H1 (cell line): ENCODE measurements at regions not wholly inside any gene's neighbourhood (a gene's known extent, or its start where the extent isn't known, plus 50 kb on each side); places are given as distances from the start of the nearest gene placed in this dataset.

Experiments used
- CTCF ChIA-PET: fragments of 300-600 bp; sonication (Branson Sonifier 250); formaldehyde crosslinking; loops from one replicate; lab custom pipeline; 2021; ENCODE audit not compliant: partially characterized antibody; lab: Charles Lee
- POLR2A ChIA-PET: fragments of 300-600 bp; sonication (Branson Sonifier 250); formaldehyde crosslinking; loops from one replicate; lab custom pipeline; 2021; ENCODE audit warnings: inconsistent platforms; ENCODE audit not compliant: partially characterized antibody; lab: Charles Lee
- DNase-seq, 2 experiments: peaks; one replicate each; pipeline versions ENCODE4 v3.0.0 to v3.0.0-alpha.2; 2010 to 2022; ENCODE audit warnings: low spot score in 2 of 2, low read depth in 1 of 2, mixed read lengths in 1 of 2
- FAIRE-seq: peaks from 2 replicates; lab custom pipeline; 2011; peaks lifted over from hg19 to GRCh38; lab: Jason Lieb, UNC
- H2AFZ ChIP-seq: 2 replicates; pipeline ENCODE4 v1.8.1; 2012; ENCODE audit warnings: low read length, inconsistent platforms
- H2AK5ac ChIP-seq: 2 replicates; pipeline ENCODE4 v1.6.1; 2013; ENCODE audit warnings: low read depth, low read length
- H2BK120ac ChIP-seq: replicated peaks from 2 replicates; pipeline ENCODE3; 2013; ENCODE audit warnings: low read depth, low read length, inconsistent platforms
- H2BK12ac ChIP-seq: 2 replicates; pipeline ENCODE4 v1.6.1; 2013; ENCODE audit warnings: low read depth, low read length
- H2BK15ac ChIP-seq: 2 replicates; pipeline ENCODE4 v1.6.1; 2013; ENCODE audit warnings: low read length
- H2BK20ac ChIP-seq: 2 replicates; pipeline ENCODE4 v1.6.1; 2013; ENCODE audit warnings: low read length
- H2BK5ac ChIP-seq: 2 replicates; pipeline ENCODE4 v1.6.1; 2013; ENCODE audit warnings: low read depth, low read length
- H3K14ac ChIP-seq: 2 replicates; pipeline ENCODE4 v1.6.1; 2013; ENCODE audit warnings: inconsistent platforms; ENCODE audit not compliant: insufficient read length
- H3K18ac ChIP-seq: 2 replicates; pipeline ENCODE4 v1.6.1; 2013; ENCODE audit warnings: low read length; ENCODE audit errors: extremely low read depth
- H3K23ac ChIP-seq: 2 replicates; pipeline ENCODE4 v1.6.1; 2013; ENCODE audit warnings: inconsistent platforms; ENCODE audit not compliant: insufficient read length
- H3K23me2 ChIP-seq: 2 replicates; pipeline ENCODE4 v1.6.1; 2013; ENCODE audit warnings: low read depth, low read length
- H3K27ac ChIP-seq: 2 replicates; pipeline ENCODE4 v1.6.1; 2011; ENCODE audit warnings: low read depth, low read length, inconsistent platforms
- H3K27me3 ChIP-seq, 4 experiments: replicated peaks in 1 of 4; 1 replicate in 1 of 4; 2 replicates in 3 of 4; pipeline versions ENCODE4 v1.6.1 to v1.8.1; 2011 to 2013; ENCODE audit warnings: low read length in 3 of 4, mild to moderate bottlenecking in 3 of 4, inconsistent platforms in 2 of 4, mixed read lengths in 2 of 4, moderate library complexity in 1 of 4; ENCODE audit not compliant: control insufficient read depth in 3 of 4, insufficient read depth in 3 of 4; ENCODE audit errors: extremely low read depth in 1 of 4
- H3K36me3 ChIP-seq, 4 experiments: 2 replicates each; pipeline versions ENCODE4 v1.6.1 to v1.8.1; 2011 to 2013; ENCODE audit warnings: mild to moderate bottlenecking in 4 of 4, low read length in 3 of 4, moderate library complexity in 2 of 4, control low read depth in 1 of 4, inconsistent platforms in 1 of 4; ENCODE audit not compliant: insufficient read depth in 4 of 4, control insufficient read depth in 2 of 4
- H3K4ac ChIP-seq: replicated peaks from 2 replicates; pipeline ENCODE3; 2013; ENCODE audit warnings: low read length, low read depth, mixed read lengths, inconsistent platforms; ENCODE audit not compliant: insufficient read length
- H3K4me1 ChIP-seq, 4 experiments: replicated peaks in 1 of 4; 1 replicate in 1 of 4; 2 replicates in 3 of 4; pipeline versions ENCODE4 v1.6.1 to v1.8.1; 2011 to 2013; ENCODE audit warnings: low read length in 3 of 4, inconsistent platforms in 2 of 4, mixed read lengths in 1 of 4; ENCODE audit not compliant: insufficient read depth in 4 of 4, control insufficient read depth in 3 of 4
- H3K4me2 ChIP-seq, 2 experiments: 2 replicates each; pipeline versions ENCODE4 v1.6.1 to v1.8.1; 2011 to 2013; ENCODE audit warnings: low read depth in 2 of 2, low read length in 2 of 2, control low read depth in 1 of 2, inconsistent platforms in 1 of 2, mild to moderate bottlenecking in 1 of 2; ENCODE audit not compliant: insufficient read depth in 1 of 2
- H3K4me3 ChIP-seq, 4 experiments: fragments of 200-600, 300-600 bp in 1 of 4; sonication (generic), shearing (Covaris generic), sonication (Bioruptor Twin) in 1 of 4; 2 replicates each; pipeline versions ENCODE4 v1.5.1 to v1.8.1; 2011 to 2016; ENCODE audit warnings: low read length in 4 of 4, low read depth in 3 of 4, control low read depth in 2 of 4, inconsistent platforms in 2 of 4, mild to moderate bottlenecking in 2 of 4, mixed read lengths in 1 of 4, moderate library complexity in 1 of 4; ENCODE audit not compliant: insufficient read depth in 2 of 4; ENCODE audit errors: extremely low read depth in 1 of 4
- H3K56ac ChIP-seq: replicated peaks from 2 replicates; pipeline ENCODE3; 2013; ENCODE audit warnings: low read depth, mild to moderate bottlenecking, mixed read lengths, low read length, inconsistent platforms; ENCODE audit not compliant: insufficient read length
- H3K79me1 ChIP-seq: 2 replicates; pipeline ENCODE4 v1.6.1; 2013; ENCODE audit warnings: low read depth, low read length, control low read depth
- H3K79me2 ChIP-seq, 2 experiments: 2 replicates each; pipeline versions ENCODE4 v1.6.1 to v1.8.1; 2012 to 2013; ENCODE audit warnings: low read length in 2 of 2, mild to moderate bottlenecking in 2 of 2, inconsistent platforms in 1 of 2; ENCODE audit not compliant: insufficient read depth in 2 of 2, control insufficient read depth in 1 of 2
- H3K9ac ChIP-seq, 4 experiments: replicated peaks in 1 of 4; 1 replicate in 1 of 4; 2 replicates in 3 of 4; pipeline versions ENCODE4 v1.6.1 to v1.8.1; 2011 to 2013; ENCODE audit warnings: low read depth in 3 of 4, low read length in 3 of 4, control low read depth in 2 of 4, mild to moderate bottlenecking in 2 of 4, moderate library complexity in 2 of 4, inconsistent platforms in 1 of 4; ENCODE audit errors: extremely low read depth in 1 of 4
- H3K9me3 ChIP-seq, 2 experiments: 2 replicates each; pipeline versions ENCODE4 v1.6.1 to v1.8.1; 2012 to 2013; ENCODE audit warnings: mild to moderate bottlenecking in 2 of 2, moderate library complexity in 2 of 2, control low read depth in 1 of 2, inconsistent platforms in 1 of 2, low read depth in 1 of 2, low read length in 1 of 2, mixed read lengths in 1 of 2; ENCODE audit not compliant: insufficient read depth in 2 of 2
- H4K20me1 ChIP-seq, 2 experiments: replicated peaks in 1 of 2; 2 replicates each; pipeline versions ENCODE3 to v1.8.1; 2011 to 2013; ENCODE audit warnings: inconsistent platforms in 2 of 2, low read length in 2 of 2, mild to moderate bottlenecking in 1 of 2; ENCODE audit not compliant: insufficient read depth in 2 of 2, control insufficient read depth in 1 of 2
- H4K5ac ChIP-seq: 2 replicates; pipeline ENCODE4 v1.6.1; 2013; ENCODE audit warnings: low read length, low read depth, mixed read lengths, inconsistent platforms; ENCODE audit not compliant: insufficient read length
- H4K8ac ChIP-seq: 2 replicates; pipeline ENCODE4 v1.8.0; 2013; ENCODE audit warnings: mild to moderate bottlenecking, moderate library complexity, low read length, inconsistent platforms; ENCODE audit not compliant: insufficient read depth; ENCODE audit errors: extremely low read depth
- H4K91ac ChIP-seq: replicated peaks from 2 replicates; pipeline ENCODE3; 2013; ENCODE audit warnings: low read length, mixed read lengths, inconsistent platforms; ENCODE audit not compliant: insufficient read length
- CBX8 ChIP-seq: fragments of 300-800, 300-1000 bp; sonication (generic); IDR thresholded peaks from 2 replicates; pipeline ENCODE4 v1.7.1; 2016; ENCODE audit warnings: low read depth, low read length, borderline replicate concordance
- GABPA ChIP-seq: IDR thresholded peaks from 2 replicates; pipeline ENCODE4 v1.6.1; 2011; ENCODE audit warnings: mild to moderate bottlenecking, low read length, moderate library complexity, borderline replicate concordance; ENCODE audit not compliant: insufficient read depth
- WGBS, 2 experiments: shearing (Covaris generic) in 1 of 2; methylation state at CpG; one replicate each; pipeline versions ENCODE4 v1.1.6 to v1.1.7; 2013 to 2015; ENCODE audit warnings: low lambda C conversion rate in 2 of 2, mixed read lengths in 2 of 2, inconsistent platforms in 1 of 2, low coverage in 1 of 2, missing lambda C conversion rate in 1 of 2; ENCODE audit not compliant: insufficient replicate concordance in 2 of 2, insufficient coverage in 1 of 2, insufficient read length in 1 of 2; ENCODE audit errors: extremely low coverage in 1 of 2, missing lambda C conversion rate in 1 of 2; 5-methylcytosine and 5-hydroxymethylcytosine counted together

GRCh38 chr7:21044384-21044783, 257.7 kb upstream of the SP8 start:
- Histone ChIP-seq H2BK5ac (no peak overlapping the region), H3K18ac (no peak overlapping the region), H3K79me2 (no peaks in the 10 kb centered on the region), H2AK5ac (no peak overlapping the region), H3K23ac (no peak overlapping the region), H2BK15ac (no peak overlapping the region), H2BK12ac (no peak overlapping the region), H4K91ac (no peak overlapping the region), H3K56ac (no peak overlapping the region), H3K4me1 (peaks cover 0 to 16% (median 10%) of the 10 kb centered on the region in 4 experiments; a peak in 4 of 7 replicates), H3K9me3 (no peaks in the 10 kb centered on the region), H3K4me3 (no peak overlapping the region), H3K27me3 (no peaks in the 10 kb centered on the region), H4K20me1 (no peaks in the 10 kb centered on the region), H3K27ac (no peak overlapping the region), H4K8ac (no peak overlapping the region), H2BK20ac (no peak overlapping the region), H4K5ac (no peak overlapping the region), H3K23me2 (no peaks in the 10 kb centered on the region), H2BK120ac (no peak overlapping the region), H3K14ac (no peak overlapping the region), H3K36me3 (no peaks in the 10 kb centered on the region), H3K79me1 (no peaks in the 10 kb centered on the region), H3K4ac (no peak overlapping the region), H2AFZ (no peak overlapping the region), H3K9ac (no peak overlapping the region), H3K4me2 (no peak overlapping the region)
- ChIA-PET POLR2A (no interaction called here), CTCF (interaction anchor here (0.7 to 1.6 kb wide), 5 partner anchors 9 to 1508 kb away, joined by 3 to 7 read pairs (median 4); no protein-coding TSS in a partner anchor)
- DNase-seq (no peak), FAIRE-seq (no peak)
- 80% methylated on average over 4 of the region's 4 CpGs; no CpG with 5 or more reads in 1 of the 2 experiments for WGBS, 2 experiments
- no peak for TF ChIP-seq CBX8
- no peak for TF ChIP-seq GABPA
